GM11168 (cell line): ENCODE measurements at regions not wholly inside any gene's neighbourhood (a gene's known extent, or its start where the extent isn't known, plus 50 kb on each side); places are given as distances from the start of the nearest gene placed in this dataset.

Experiments used
- in situ Hi-C: fragments of 300-500 bp; cut with MboI; formaldehyde crosslinking; loops from one replicate; pipeline ENCODE4 v1.12.0; 2022; ENCODE audit warnings: low sequenced_read_pairs; ENCODE audit not compliant: unreplicated experiment

DNA sequence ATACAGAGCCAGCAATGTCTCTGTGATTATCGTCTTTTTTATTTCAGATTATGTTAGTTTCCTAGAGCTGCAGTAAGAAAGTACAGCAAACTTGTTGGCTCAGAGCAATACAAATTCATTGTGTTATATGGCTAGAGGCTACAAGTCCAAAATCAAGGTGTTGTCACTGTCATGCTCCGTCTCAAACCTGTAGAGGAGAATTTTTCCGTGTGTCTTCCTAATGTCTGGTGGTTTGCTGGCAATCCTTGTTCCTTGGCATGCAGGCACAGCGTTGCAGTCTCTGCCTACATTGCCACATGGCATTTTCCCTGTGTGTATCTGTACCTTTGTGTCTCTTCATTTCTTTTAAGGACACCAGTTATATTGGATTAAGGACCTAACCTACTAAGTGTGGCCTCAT lies 244.4 kb downstream of the LRRIQ3 start:
- in situ Hi-C loops, result no loop called here

DNA sequence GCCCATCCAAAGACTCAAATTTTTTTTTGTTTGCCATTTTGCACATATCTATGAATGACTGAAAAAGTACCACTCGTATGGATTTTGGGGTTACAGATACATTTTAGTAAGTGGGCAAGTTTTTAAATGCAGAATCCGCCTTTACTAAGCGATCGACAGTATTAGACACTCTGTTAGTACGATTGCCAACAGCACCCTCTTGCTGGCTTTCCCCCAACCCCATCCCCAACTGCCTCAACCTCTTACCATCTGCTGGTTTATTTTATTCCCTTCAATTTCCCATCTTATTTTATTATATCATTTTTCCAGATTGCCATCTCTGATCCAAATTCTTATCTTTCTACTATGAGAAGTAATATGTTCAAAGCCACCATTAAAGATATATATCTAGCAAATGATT lies 244.8 kb downstream of the LRRIQ3 start:
- in situ Hi-C loops, result no loop called here

DNA sequence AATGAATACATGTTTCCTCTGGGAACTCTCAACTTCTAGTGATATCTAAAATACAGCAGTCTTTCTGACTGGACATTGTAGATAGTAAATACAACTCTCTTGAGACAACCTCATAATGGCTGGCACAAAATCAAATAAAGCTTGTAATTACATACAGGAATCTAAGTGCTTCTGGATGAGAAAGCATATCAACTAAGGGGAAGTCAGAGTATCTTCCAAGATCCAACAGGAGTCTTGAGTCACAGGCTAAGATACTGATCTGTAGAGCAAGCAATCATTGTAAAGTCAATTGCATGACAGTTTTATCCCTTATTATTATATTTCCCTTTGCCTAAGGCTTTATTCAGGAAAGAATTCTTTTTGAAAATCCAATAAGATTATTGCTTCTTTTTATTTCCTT lies 249.9 kb downstream of the LRRIQ3 start:
- in situ Hi-C loops, result no loop called here

DNA sequence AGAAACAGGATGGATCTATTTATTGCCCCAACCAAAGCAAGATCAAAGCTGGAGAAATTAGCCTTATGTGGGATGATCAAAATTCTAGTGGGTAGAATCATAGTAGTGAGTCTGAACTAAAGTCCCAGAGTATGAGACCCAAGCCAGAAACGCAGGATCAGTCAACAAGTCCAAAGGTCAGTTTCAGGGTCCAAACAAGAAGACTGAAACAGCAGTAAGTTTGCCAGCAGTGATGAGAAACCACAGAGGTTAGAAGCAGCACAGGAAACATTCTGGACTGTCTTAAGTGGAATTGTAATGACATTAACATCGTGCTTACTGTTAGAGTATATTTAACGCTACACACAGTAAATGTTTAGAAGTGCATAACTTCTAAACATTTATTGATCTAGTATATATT lies 251.0 kb downstream of the LRRIQ3 start:
- in situ Hi-C loops, result no loop called here

DNA sequence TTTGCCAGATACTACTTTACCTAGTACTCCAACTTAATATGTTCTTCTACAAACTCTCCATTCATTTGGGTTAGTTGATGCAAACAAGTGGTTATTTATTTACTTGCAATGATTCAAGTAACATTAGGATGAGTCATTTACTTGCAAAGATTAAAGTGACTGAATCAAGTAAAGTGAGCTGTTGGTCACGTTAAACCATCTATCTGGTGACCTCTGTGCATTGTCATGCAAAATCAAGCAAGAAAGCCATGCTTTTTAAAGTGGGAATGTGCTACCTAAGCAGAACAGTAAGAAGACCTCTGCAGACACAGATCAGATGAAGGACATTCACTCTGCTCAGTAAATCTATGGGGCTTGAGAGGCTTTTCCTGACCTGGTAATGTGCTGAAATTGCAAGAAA lies 254.7 kb downstream of the LRRIQ3 start:
- in situ Hi-C loops, result no loop called here

DNA sequence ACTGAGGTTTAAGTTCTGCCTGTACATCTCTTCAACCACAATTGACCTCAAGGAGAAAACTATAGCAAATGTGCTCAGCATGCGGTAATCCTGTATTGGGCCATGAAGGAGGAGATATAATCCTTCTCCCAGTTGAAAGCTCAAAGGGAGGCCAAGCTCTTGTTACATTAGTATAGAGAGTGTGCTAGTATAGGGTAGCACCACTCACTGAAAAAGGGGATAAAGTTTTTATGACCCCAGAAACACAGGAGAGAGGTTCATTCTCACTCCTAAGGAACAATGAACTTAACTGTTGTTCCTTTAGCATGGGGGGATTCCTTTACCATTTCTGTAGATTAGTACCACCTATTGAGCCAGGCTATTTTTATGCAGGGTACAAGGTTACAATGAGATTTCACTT lies 267.7 kb downstream of the LRRIQ3 start:
- in situ Hi-C loops, result no loop called here

DNA sequence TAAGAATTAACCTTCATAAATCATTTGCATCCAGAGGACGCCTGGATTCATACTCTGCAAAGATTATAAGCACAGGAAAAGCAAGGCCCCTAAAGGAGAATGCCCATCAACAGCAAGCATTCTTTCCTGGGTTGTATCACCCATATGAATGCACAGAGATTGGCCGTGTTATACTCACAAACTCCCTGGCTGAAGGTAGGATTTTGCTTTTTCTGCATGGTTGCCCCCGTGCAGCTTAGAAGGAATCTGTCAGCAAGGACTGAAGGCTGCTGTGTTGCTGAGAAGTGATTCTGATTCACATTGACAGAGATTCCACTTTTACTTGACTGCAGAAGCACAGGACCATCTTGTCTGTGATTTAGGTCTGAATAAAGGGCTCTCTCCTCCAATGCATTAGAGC lies 283.0 kb downstream of the LRRIQ3 start:
- in situ Hi-C loops, result no loop called here

DNA sequence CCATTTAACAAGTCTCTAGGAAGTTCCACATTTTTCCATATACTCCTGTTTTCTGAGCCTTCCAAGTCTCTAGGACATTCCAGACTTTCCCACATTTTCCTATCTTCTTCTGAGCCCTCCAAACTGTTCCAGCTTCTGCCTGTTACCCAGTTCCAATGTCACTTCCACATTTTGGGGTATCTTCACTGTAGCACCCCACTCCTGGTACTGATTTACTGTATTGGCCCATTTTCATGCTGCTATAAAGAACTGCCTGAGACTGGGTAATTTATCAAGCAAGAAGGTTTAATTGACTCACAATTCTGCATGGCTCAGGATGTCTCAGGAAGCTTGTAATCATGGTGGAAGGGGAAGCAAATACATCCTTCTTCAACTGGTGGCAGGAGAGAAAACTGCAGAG lies 285.0 kb downstream of the LRRIQ3 start:
- in situ Hi-C loops, result no loop called here

DNA sequence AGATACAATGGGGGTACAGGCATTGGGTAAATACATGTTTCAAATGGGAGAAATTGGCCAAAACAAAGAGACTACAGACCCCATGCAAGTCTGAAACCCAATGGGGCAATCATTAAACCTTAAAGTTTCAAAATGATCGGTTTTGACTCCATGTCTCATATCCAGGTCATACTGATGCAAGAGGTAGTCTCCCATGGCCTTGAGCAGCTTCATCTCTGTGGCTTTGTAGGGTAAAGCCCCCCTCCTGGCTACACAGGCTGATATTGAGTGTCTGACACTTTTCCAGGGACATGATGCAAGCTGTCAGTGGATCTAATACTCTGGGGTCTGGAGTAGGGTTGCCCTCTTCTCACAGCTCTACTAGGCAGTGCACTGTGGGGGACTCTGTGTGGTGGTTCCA lies 286.1 kb downstream of the LRRIQ3 start:
- in situ Hi-C loops, result no loop called here

DNA sequence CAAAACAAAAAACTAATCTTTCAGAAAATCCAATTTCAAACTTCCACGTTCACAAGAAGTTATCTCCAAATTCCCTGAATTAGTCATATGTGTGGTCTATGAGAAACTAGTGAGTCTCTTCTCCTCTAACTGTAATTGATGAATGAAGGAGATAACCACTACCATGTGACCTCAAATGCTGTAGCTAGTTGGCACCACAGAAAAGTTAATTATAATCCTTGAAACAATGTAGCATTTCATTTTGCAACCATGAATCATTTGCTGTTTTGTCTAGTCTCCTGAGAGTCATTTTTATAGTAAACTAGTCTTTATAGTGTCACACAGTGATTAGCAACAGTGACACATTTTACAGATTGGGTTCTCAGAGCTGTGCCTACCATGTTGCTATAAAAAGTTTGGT lies 287.5 kb downstream of the LRRIQ3 start:
- in situ Hi-C loops, result no loop called here

DNA sequence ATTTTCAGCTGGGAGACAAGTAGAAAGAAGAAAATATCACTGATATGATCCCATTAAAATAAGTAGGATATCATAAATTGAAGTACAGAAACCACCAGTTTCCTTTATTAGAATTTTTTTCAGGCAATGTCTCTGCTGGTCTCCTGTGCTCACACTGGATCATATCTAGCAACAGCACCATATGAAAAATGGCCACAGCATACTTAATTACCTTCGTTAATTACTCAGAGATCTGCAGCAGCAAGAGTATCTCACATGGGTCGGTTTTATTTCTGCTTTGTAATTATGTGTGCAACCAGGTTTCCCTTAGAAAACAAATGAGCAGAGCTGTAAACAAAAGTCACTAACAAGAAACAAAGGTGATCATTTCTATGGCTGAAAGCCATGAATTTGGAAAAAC lies 287.9 kb downstream of the LRRIQ3 start:
- in situ Hi-C loops, result no loop called here

DNA sequence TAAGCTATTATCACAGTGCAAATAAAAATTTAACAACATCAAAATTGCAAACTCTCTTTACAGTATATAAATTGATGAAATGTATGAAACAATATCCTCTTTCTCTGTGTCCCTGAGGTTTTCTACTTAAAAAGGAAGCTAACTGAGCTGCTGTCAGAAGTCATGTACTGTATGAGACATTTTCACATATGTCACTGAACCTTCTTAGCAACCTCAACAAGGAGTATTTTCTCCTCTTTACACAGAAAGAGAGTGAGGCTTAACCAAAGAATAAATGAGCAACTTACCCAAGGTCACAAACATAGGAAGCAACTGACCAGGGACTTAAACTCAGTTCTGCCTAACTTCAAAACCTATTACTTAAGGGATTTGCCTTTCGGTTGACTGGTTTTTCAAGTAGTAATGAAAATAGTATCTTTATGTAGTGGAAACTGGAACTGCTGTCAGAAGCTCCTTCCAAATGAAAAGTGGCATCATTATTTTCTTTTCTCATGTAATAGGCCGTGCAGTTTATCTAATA lies 288.9 kb downstream of the LRRIQ3 start:
- in situ Hi-C loops, result no loop called here

DNA sequence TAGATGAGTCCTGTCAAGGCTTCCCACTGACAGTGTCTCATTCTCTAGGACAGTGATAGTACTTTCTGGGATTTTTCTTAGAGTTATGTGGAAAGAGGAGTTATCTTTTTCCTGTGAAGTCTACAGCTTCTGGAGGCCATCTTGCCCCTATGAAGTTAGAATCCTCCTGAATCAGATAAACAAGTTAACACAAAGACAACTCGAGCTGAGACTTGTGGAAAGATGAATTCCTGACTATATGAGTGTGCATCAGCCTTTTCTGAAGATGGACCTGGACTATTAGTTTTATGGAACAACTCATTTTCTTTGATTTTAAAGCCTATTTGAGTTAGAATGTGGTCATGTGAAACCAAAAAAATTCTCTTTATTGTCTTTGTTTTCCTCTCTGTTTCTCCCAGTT lies 290.9 kb downstream of the LRRIQ3 start:
- in situ Hi-C loops, result no loop called here

DNA sequence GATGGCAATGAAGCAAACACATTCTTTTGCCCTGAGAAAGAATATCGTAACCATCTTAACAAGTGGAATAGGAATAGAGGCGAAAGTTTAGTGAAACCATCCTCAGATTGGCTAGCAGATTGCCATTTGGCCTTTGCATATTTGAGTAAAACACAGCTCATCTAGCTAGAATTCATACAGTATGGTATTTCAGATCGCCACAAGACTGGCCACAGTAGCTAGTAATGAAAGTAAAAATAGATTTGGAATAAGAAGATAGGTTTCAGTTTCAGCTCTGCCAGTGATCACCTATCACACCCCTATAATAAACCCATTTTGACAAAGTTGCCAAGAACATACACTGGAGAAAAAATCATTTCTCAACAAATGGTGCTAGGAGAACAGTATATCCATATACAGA lies 294.9 kb downstream of the LRRIQ3 start:
- in situ Hi-C loops, result no loop called here

DNA sequence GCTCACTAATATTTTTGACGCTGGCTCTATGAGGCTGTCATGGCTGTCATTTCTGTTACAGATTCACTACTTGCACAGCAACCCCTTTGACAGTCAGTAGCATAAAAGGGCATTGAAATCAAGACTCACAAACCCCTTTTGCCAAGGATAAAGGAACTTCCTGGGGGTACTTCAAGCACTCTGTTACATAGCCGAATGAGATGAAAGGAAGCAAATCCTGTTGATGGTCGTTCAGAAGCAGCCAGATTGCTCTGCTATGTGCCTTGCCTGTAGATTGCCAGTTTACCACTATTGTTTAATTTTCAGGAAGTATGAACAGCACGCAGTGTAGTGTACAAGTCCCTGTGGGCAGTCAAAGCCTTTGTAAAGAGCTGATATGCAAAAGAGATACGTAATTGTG lies 296.2 kb downstream of the LRRIQ3 start:
- in situ Hi-C loops, result no loop called here

DNA sequence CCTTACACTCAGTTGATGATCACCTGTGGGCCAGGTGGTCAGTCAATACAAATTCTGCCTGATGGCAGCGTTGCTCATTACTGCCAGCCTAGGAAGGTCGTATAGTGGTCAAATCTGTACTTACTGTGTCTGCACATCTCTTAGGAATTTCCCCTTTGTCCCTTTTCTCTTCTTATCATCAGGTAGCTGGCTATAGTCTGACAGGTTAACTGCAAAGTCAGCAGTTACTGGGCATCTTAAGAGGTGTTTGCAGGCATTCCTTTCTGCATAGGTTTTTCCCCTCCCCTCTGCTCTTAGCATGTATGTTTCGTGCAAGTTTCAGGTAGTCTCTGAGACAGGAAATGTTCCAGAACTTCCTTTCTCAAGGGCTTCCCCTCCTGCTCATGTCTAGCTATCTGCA lies 298.7 kb downstream of the LRRIQ3 start:
- in situ Hi-C loops, result no loop called here

DNA sequence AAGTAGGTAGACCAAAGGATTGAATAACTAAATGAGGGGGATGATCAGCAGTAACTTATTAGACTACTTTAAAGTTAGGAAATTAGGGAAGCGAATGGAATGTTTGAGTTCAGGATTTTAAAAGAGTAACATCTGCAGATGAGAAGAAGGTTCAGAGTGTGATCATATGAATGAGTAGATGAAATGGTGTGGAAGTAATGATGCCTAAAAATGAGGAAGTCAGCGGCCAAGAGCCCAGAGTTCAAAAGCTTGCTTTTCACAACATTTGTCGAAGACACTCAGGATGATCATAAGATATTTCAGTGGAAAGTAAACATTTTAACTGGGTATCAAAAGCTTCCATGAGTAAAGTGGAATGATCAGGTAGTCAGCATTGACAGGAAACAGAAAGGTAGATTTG lies 299.4 kb downstream of the LRRIQ3 start:
- in situ Hi-C loops, result no loop called here

DNA sequence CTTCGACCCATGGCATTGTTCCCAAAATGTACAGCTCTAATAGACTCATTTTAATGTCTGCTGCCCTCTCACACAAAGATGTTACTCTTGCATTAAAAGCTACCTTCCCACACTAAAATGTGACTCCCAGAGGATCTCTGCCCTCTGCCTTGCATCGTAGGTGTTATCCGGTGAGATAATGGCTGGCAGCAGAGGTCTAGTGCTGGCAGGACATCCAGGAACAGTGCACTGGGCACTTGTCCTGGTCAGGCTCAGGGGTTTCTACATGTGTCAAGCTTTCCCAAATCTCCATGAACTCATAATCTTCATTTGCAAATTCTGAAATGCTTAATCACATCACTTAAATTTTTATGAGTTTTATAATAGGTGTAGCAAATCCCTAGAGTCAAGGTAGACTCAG lies 310.6 kb downstream of the LRRIQ3 start:
- in situ Hi-C loops, result no loop called here

DNA sequence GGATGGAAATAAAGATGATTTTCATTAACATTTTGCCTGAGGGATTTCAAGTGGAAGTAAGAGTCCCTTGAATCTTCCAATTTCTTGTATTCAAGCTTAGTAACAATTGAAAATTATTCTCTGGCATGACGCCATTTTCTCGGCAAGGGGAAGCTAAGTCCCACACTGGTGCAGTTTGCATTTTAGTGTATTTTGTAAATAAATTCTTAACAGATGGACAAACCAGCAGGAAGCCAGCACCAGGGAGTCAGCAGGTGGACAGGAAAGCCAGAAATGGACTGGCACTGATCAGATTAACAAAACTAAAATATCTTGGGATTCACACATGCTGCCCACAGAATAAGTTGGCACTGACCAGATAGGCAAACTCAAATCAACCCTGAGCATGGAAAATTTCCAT lies 311.3 kb downstream of the LRRIQ3 start:
- in situ Hi-C loops, result no loop called here

DNA sequence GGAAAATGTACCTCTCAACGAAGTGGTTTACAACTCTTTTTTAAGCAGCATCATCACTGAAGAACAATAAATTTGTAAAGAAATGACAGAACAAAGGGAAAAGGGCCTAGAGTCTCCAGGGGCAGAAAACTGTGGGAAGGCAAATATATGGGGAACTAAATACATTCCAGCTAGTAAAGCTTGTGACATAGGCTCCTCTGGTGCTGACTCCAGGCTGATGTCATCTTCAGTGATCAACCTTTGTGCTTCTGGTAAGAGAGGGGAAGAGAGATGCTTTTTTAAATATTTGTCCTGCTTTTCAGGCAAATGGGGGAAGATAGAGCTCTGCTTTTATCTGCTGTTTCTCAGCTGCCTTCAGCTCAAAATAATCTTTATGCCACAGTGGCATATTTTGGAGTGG lies 323.2 kb downstream of the LRRIQ3 start:
- in situ Hi-C loops, result no loop called here

DNA sequence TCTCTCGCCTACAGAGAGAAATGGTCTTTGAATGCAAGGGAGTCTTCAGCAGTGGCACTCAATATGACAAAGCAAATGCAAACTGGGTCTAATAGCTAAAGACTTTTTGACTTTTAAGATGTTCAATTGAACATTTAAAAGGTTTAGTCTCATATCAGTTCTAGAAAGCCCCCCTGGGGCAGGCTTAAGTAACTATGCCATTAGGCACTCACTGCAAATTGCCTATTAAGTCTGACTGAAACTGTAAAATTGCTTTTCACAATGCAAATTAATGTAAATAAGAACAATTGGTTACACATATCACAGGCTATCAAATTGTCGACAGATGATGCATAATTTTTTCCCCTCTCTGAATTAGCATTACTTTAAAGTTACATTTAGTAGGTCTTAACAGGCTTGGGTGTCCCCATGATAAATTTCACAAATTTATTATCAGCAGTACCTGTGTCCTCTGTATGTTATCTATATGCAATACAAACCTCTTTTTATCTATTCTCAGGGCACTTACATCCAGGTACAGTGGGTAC lies 329.1 kb downstream of the LRRIQ3 start:
- in situ Hi-C loops, result no loop called here

DNA sequence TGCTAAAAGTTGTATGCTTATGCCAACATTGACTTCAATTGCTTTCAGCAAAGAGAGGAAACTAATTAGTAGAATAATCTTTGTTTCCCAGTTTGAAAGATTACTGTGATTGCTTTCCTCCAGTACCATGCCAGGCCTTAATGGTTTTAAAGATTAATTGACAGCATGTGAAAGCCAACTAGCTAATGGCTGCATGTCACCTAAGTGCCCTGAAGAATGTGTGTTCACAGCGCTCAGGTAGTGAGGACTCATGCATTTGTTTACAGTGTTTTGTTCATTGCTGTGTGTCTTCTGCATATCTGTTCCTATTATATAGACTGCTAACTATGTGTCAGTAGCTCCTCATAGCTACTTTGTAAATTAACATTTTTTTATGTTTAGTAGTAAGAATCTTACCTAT lies 335.6 kb downstream of the LRRIQ3 start:
- in situ Hi-C loops, result no loop called here

DNA sequence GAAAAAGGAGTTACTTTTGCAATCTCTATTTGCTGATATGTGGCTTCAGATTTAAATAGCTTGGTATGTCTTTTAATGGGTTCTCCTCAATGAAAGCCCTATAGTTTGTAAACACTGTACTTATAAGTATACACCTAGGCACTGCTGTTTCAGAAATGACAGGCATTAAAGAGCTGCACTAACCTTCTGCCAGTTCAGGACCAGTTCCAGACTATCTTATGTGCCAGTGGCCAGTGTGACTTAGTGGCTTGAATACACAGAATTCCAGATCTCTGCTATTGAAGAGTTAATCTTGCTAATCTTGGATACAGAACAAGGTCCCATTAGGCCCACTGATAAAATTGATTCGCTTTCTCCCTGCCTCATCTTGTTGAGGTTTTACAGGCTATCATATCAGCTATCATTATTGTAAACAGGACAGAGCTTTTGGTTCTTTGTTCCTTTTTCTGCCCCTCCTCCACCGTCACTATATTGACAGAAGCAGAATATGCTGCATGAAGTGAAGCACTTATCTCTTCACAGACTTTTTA lies 337.5 kb downstream of the LRRIQ3 start:
- in situ Hi-C loops, result no loop called here
